Suppressor macrophage (primary cell): ENCODE measurements at regions not wholly inside any gene's neighbourhood (a gene's known extent, or its start where the extent isn't known, plus 50 kb on each side); places are given as distances from the start of the nearest gene placed in this dataset.

Experiments used
- DNase-seq, 4 experiments: peaks; one replicate each; pipeline ENCODE4 v3.0.0-alpha.2; 2020 to 2022

- DNase-seq = no peak
Observed at GRCh38 chr10:131652438-131653139, 248.2 kb upstream of the PPP2R2D start.

GRCh38 chr10:131653140-131653539, 247.7 kb upstream of the PPP2R2D start:
- no peak for DNase-seq

DNA sequence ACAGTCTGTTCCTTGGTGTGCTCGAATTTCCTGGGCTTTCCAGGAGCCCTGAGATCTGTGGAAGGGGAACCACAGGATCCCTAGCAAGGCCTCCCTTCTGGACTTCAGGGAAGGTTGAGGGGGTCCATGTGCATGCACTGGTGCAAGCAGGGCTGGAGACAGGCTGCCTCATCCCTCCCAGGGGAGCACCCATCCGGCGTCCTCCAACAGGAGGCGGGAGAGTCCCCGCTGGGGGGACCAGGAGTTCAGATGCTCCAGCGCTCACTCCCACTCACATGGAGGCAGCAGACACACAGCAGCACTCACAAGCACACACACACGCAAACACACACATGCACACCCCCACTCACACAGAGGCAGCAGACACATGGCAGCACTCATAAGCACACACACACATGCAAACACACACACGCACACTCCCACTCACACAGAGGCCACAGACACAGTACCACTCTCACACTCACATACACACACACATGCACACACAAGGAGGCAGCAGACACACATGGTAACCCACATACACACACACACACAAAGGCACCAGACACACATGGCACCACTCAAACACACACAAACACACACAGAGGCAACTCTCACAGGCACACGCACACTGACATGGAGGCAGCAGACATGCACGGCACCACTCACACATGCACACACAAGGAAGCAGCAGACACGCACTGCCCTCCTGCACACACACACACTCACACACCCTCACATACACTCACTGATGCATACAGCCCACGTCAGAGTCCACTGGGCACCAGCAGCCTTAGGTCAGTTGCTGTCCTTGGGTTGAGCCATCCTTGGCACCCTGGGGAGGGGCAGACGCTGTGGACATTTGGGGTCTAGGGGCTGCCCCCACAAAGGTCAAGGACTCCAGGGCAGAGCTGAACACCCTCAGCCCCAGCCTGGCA, 247.0 kb upstream of the PPP2R2D start:
- DNase-seq = no peak

DNA sequence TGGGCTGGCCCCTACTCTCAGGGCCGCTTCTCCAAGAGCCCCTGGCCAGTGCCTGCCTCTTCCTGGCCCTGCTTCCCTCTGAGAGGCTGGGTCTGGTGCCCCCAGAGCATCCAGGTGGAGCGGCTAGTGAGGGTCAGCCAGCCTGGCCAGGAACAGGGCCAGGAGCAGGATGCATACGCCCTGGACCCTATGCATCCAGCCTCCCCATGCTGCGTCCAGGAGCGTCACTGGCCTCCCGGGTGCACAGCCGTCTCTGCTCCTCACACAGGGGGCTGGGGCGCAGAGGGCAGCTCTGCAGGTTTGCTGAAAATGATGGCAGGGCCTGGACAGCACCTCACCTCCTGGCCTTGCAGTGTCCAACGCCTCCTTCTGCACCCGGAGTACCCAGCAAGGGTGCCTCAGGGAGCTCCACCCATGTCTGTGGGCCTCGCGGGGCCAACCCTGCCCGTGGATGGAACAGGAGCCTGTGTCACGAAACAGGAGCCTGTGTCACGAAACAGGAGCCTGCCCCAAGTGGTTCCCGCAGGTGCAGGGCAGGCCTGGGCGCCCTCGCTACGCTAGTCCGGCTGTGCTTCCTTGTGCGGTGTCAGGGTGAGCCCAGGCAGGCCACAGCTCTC, 246.2 kb upstream of the PPP2R2D start:
- DNase-seq = no peak

GRCh38 chr10:131655101-131655849, 245.5 kb upstream of the PPP2R2D start:
- DNase-seq = no peak

DNA sequence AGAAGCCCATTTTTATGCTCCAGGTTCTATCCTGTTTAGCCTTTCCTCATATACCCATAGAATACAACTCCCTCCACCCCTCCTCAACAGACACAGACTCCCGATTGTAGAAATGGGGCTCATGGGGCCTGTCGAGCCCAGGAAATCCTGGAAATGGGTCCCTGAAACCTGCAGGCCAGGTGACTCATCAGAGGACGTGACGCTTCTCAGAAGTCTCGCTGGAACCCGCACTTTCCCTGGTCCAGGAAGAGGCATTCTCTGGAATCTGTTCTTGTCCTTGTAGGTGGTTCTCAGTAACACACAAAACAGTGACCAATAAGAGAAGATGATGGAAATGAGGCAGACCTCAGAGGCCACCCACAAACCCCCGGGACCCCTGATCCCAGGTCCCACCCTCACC, 244.8 kb upstream of the PPP2R2D start:
- no peak for DNase-seq

- no peak for DNase-seq
Observed at GRCh38 chr10:131656431-131656841, 244.4 kb upstream of the PPP2R2D start.

DNA sequence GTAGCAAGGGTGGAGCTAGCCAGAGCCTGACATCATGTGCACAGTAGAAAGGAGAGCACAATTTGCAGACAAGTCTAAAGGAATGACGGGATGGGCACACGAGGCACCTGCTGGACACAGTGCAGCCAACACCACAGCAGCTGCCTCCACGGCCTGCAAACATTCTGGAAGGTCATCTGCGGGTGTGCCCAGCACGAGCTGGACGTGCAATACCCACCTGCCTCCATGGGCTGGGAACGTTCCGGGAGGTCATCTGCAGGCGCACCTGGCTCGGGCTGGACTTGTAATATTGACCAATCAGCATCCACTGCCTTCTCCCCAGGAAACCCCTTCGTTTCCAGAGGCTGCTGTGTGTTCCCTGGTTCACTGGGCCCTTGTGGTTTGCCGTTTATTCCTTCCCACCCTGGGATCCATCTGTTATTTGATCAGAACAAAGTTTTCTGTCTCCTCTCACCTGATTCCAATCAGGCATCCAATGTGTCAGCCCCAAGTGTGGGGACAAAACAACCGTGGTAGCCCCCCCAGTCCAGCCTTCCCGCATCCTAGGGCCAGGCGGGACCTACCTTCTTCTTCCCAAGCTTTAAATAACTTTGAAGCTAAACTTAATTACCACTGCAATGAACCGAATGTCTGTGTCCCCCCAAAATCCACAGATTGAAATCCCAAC, 243.4 kb upstream of the PPP2R2D start:
- DNase-seq = no peak

DNA sequence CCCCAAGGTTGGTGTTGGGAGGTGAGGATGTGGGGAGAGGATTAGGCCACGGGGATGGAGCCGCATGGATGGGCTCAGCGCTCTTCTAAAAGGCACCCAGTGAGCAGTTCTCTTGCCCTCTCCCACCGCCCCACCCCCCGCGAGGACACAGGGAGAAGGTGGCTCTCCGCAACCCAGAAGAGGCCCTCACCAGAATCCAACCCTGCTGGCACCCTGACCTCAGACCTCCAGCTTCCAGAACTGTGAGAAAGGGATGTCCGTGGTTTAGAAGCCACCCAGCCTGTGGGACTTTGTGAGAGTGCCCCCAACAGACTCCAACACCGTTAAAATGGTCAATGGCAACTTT, 242.8 kb upstream of the PPP2R2D start:
- DNase-seq = no peak

DNA sequence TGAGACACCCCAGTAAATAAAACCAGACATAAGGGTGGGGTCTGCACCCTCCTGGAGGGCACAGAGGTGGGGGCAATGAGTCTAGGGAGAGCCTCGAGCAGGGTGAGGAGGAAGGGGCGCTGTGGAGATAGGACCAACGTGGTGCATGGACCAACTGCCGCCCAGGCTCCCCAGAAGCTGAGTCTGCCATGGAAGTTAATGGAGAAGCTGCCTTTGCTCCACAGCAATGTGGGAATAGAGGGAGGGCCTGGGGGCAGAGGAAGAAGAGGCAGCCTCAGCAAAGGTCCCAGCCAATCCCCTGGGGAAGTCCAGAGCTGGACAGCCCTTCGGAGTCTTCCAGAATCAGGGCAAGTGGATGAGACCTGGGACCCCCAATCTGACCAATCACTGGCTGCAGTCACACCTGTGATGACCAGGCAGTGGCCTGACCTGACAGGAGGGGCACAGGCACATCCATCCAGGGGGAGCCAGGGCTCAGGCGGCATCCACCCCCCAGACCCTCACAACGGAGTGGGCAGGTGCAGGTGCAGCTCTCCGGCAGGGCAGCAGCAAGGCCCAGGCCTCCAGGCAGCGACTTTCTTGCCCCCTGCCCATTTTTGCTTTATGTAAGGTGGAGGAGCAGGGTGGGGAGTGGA, 242.2 kb upstream of the PPP2R2D start:
- no peak for DNase-seq

- DNase-seq = no peak
Observed at GRCh38 chr10:131660427-131660826, 240.4 kb upstream of the PPP2R2D start.

- no peak for DNase-seq
Observed at GRCh38 chr10:131662851-131663250, 238.0 kb upstream of the PPP2R2D start.

DNA sequence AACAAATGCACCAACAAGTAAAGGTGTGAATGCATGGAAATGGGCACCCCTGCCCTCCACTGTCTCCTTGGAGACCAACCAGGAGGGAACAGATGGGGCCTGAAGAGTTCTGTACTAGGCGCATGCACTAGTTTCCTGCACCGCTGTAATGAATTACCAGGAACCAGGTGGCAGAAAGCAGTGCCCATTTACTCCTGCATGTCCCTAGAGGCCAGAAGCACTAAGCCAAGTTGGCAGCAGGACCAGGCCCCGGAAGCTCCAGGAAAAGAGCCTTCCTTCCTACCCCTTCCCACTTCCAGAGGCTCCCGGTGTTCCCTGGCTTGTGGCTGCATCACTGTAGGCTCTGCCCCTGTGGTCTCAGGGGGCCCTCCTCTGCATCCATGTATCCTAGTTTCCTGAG, 237.5 kb upstream of the PPP2R2D start:
- DNase-seq = no peak

DNA sequence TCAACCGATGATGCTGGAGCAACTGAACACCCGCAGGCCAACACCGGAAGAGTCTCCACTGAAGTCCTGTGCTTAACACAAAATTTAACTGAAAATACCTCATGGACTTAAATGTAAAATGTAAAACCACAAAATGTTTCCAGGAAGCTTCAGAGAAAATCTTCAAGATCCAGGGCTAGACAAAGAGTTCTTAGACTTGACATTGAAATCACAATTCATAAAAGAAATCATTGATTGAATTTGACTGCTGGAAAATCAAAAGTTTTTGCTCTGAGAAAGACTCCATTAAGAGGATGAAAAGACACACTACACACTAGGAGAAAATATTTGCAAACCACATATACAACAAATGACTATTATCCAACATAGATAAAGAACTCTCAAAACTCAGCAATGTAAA, 234.7 kb upstream of the PPP2R2D start:
- no peak for DNase-seq

DNA sequence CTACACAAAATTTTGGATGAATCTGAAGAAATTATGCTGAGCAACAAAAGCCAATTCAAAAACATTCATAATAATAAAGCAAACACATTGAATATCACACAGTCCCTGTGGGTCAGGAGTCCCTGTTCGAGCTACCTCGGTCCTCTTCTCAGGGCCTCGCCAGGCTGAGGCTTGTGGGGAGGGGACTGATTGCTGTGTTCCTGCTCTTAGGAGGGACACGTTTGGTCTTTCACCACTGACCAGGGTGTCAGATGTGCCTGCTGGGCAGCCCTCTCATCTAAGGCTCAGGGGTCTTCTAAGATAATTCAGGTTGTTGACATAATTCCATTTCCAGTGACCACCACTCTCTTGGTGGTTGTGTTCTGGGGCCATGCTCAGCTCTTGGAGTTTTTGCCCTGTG, 233.8 kb upstream of the PPP2R2D start:
- no peak for DNase-seq

DNA sequence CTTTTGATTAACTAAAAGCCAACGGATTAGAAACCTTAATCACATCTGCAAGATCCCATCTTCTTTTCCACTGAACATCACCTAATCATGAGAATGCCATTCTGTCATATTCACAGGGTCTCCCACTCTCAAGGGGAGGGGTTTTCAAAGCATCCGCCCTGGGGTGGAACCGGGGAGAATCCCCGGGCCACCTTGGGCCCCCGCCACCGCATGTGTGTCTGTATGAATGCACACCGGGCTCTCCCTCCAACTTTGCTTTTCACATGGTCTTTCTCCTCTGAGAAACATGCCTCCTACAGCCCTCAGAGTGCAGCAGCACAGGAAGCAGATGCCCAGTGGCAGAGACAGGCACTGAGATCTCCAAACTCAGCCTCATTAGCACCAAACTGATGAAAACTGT, 233.2 kb upstream of the PPP2R2D start:
- DNase-seq = no peak

DNA sequence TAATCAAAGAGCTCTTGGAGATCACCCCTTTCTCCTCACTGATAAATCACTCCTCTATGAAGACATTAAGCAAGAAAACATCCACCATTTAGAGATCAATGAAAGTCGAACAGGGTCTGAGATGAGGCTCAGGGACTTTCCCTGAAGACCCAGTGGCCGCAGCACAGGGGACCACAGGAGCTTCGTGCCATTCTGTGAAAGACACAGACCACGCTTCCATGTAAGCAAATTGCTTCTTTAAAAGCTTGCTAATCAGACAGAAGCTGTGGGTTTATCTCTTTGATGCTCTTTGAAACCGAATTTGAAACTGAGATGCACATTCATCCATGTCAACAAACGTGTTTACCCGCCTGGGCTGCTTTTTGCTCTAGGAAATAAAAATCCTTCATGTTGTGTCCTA, 231.9 kb upstream of the PPP2R2D start:
- no peak for DNase-seq

DNA sequence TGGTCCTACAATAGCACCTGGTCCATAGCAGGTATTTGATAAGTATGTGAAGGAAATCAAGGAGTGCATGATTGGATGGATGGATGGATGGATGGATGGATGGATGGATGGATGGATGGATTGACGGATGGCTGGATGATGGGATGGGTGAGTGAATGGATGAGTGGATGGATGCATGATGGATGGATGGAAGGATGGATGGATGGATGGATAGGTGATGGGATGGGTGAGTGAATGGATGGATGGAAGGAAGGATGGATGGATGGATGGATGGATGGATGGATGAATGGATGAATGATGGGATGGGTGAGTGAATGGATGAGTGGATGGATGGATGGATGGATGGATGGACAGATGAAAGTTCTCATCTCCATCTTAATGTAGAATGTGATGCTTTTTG, 231.0 kb upstream of the PPP2R2D start:
- DNase-seq = no peak

DNA sequence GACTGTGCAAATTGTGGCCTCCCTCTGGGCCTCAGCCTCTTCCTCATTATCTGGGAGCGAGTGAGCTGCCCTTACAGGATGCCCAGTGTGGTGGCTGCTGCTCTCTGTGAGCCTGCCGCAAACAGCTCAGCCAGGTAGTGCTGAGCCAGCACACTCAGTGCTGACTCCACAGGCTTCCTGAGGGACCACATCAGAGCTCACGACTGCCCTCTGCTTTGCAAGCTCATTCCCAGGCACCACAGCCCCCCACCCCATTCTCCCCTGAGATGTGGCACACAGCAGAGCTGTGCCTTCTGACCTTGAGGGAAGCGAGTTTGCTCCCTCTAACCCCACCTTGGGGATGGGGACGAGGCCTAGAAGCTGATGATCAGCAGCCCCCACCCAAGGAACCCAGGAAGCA, 230.5 kb upstream of the PPP2R2D start:
- no peak for DNase-seq

- no peak for DNase-seq
Observed at GRCh38 chr10:131673396-131673795, 227.4 kb upstream of the PPP2R2D start.

DNA sequence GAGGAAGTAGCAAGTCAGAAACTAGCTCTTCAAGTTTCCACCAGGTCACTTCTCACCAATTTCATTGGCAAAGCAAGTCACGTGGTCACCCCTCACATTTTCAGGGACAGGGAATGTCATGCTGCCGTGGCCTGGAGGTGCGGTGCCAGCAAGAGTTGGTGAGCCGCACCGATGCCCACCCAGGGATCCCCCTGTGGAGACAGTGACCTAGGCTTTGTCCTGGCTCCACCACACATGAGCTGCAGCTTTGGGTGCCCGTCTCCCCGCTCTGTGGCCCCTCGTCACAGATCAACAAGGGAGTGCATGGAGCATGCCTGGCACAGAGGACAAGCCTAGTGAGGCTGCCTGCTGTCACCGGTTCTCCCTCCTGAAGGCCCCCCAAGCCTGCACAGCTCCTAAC, 226.7 kb upstream of the PPP2R2D start:
- no peak for DNase-seq

DNA sequence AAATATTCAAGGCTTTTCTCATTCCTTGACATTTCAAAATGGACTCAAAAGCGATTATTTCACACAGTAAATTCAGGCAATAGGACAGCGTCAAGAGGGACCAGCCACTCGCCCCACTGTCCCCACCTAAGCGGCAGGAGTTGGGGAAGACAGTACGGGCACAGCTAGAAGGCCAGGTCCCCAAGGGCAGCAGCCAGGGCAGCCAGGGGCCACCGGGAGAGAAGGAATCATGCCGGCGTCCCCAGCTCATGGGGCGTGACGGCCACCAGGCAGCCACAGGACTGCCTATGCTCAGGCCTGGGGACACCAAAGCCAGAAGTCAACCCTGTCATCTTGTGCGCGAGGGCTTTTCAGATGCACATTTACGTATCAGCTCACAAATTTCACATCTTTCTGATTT, 225.7 kb upstream of the PPP2R2D start:
- DNase-seq = no peak
